ENCODE measurements at regions not wholly inside any gene's neighbourhood (a gene's known extent, or its start where the extent isn't known, plus 50 kb on each side); places are given as distances from the start of the nearest gene placed in this dataset.

DNA sequence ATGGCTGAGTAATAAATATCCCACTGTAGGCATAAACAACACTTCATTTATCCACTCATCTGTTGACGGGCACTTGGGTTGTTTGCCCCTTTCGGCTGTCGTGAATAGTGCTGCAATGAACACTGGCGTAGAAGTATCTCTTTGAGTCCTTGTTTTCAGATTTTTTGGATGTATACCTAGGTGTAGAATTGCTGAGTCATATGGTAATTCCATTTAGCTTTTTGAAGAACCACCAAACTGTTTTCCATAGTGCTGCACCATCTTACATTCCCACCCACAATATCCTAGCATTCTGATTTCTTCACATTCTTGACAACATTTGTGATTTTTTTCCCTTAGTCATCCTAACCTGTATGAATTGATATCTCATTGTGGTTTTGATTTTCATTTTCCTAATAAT is 109.0 kb downstream of the NXNL2 start:
- Histone ChIP-seq H3K4me3 (no peak overlapping the region), H3K27ac (ENCODE audit: control insufficient read depth, insufficient read depth) (no peak overlapping the region), H3K9me3 (replicated peaks; ENCODE audit: control insufficient read depth, insufficient read depth, low read length) (no peaks in the 10 kb centered on the region), H3K4me1 (ENCODE audit: control insufficient read depth, insufficient read depth, low read length) (no peaks in the 10 kb centered on the region), H3K9ac (ENCODE audit: control insufficient read depth, insufficient read depth, low read length) (no peak overlapping the region), H3K36me3 (ENCODE audit: control insufficient read depth in 2 of 2, insufficient read depth in 2 of 2, low read length in 1 of 2) (no peaks in the 10 kb centered on the region), H3K79me2 (ENCODE audit: control insufficient read depth, insufficient read depth, low read length) (no peaks in the 10 kb centered on the region), H4K20me1 (ENCODE audit: control insufficient read depth, insufficient read depth) (no peaks in the 10 kb centered on the region), H3K27me3 (replicated peaks in 1 of 2; ENCODE audit: control insufficient read depth in 2 of 2, insufficient read depth in 2 of 2, low read length in 1 of 2) (no peaks in the 10 kb centered on the region), H3K4me2 (ENCODE audit: control insufficient read depth, insufficient read depth) (no peak overlapping the region), H2AFZ (ENCODE audit: control insufficient read depth, low read depth, low read length) (no peak overlapping the region)
- 58% methylated on average over 4 of the region's 4 CpGs for WGBS (ENCODE audit: insufficient coverage, insufficient replicate concordance, low lambda C conversion rate, missing lambda C conversion rate)
- RAD21 ChIA-PET (ENCODE audit: unreplicated experiment): no interaction called here
- CTCF ChIA-PET: no interaction called here
- no peak for TF ChIP-seq ATF7 (IDR thresholded peaks at IDR 0.05; ENCODE audit: low read depth)
- TF ChIP-seq CREB1 (IDR thresholded peaks at IDR 0.05; ENCODE audit: low read depth): no peak
- no peak for TF ChIP-seq NRF1 (conservative IDR thresholded peaks at IDR 0.05; ENCODE audit: low read depth, low read length)
- no peak for TF ChIP-seq E2F4 (IDR thresholded peaks at IDR 0.05; ENCODE audit: low read depth, low read length)
- no peak for TF ChIP-seq SPI1 (IDR thresholded peaks at IDR 0.05; ENCODE audit: borderline replicate concordance, insufficient read depth, low read depth, low read length)
- no peak for TF ChIP-seq JUNB (IDR thresholded peaks at IDR 0.05)
- TF ChIP-seq MTA3 (IDR thresholded peaks at IDR 0.05; ENCODE audit: borderline replicate concordance, low read length): no peak
- TF ChIP-seq RAD21 (IDR thresholded peaks at IDR 0.05; ENCODE audit: insufficient read depth, low read depth, low read length): no peak
- no peak for FAIRE-seq
- POLR2A ChIA-PET: no interaction called here
- SMC1A ChIA-PET (ENCODE audit: uncharacterized antibody, unreplicated experiment): no interaction called here
- intact Hi-C loops (cut with micrococcal nuclease; ENCODE audit: unreplicated experiment): no loop called here
- ATAC-seq: no peak
- in situ Hi-C loops (cut with MboI): no loop called here
- DNase-seq (ENCODE audit: low read depth, low spot score): no peak
- BruUV-seq (replicated peaks): no TSS peak
